ENCODE measurements at regions not wholly inside any gene's neighbourhood (a gene's known extent, or its start where the extent isn't known, plus 50 kb on each side); places are given as distances from the start of the nearest gene placed in this dataset.

GRCh38 chr17:45729294-45729907, 54.7 kb upstream of the CRHR1 start:
- H3K79me1 ChIP-seq (replicated peaks; ENCODE audit: low read length, poor library complexity, severe bottlenecking): no peaks in the 10 kb centered on the region
- no peak overlapping the region for H2BK15ac ChIP-seq (ENCODE audit: low read depth, poor library complexity, severe bottlenecking)
- no peak overlapping the region for H3K4ac ChIP-seq (ENCODE audit: low read depth in 1 of 2, low read length in 2 of 2)
- no peaks in the 10 kb centered on the region for H3K4me1 ChIP-seq (ENCODE audit: control insufficient read depth, insufficient read depth, low read depth, low read length)
- H2BK12ac ChIP-seq (ENCODE audit: low read length in 2 of 2): no peak overlapping the region
- H3K14ac ChIP-seq (ENCODE audit: low read length in 2 of 2): no peak overlapping the region
- no peak overlapping the region for H2BK120ac ChIP-seq (ENCODE audit: low read depth, low read length)
- H2BK5ac ChIP-seq (ENCODE audit: low read depth, low read length, poor library complexity, severe bottlenecking): no peak overlapping the region
- no peak overlapping the region for H3K9ac ChIP-seq (ENCODE audit: low read length)
- no peak overlapping the region for H4K8ac ChIP-seq (ENCODE audit: low read length)
- H2AK5ac ChIP-seq (ENCODE audit: low read length, severe bottlenecking): no peak overlapping the region
- H2AFZ ChIP-seq (ENCODE audit: low read depth, low read length): no peak overlapping the region
- peaks cover 20% of the 10 kb centered on the region for H3K9me3 ChIP-seq (ENCODE audit: control insufficient read depth, low read length)
- 48% methylated on average over 5 of the region's 5 CpGs for WGBS
- peaks cover 44 to 60% of the 10 kb centered on the region in 2 experiments for H3K27me3 ChIP-seq (ENCODE audit: control insufficient read depth in 1 of 2, insufficient read depth in 1 of 2, low read length in 2 of 2)
- H3K18ac ChIP-seq (ENCODE audit: low read depth in 1 of 2, low read length in 2 of 2): no peak overlapping the region
- H3K27ac ChIP-seq (ENCODE audit: low read length, poor library complexity, severe bottlenecking): no peak overlapping the region
- no peak for DNase-seq
- H3K4me2 ChIP-seq (ENCODE audit: low read length, poor library complexity, severe bottlenecking): no peak overlapping the region
- H4K91ac ChIP-seq (ENCODE audit: low read length): no peak overlapping the region
- no peak overlapping the region for H3K23ac ChIP-seq (ENCODE audit: low read length in 2 of 2)
- H3K4me3 ChIP-seq (ENCODE audit: insufficient read depth in 1 of 2, low read depth in 1 of 2, low read length in 2 of 2): no peak overlapping the region
- H3K36me3 ChIP-seq (ENCODE audit: control insufficient read depth in 1 of 2, insufficient read depth in 2 of 2, low read depth in 1 of 2, low read length in 2 of 2): no peaks in the 10 kb centered on the region

- no peak overlapping the region for H2BK15ac ChIP-seq (ENCODE audit: low read depth, poor library complexity, severe bottlenecking)
- no peaks in the 10 kb centered on the region for H3K36me3 ChIP-seq (ENCODE audit: control insufficient read depth in 1 of 2, insufficient read depth in 2 of 2, low read depth in 1 of 2, low read length in 2 of 2)
- no peaks in the 10 kb centered on the region for H3K4me1 ChIP-seq (ENCODE audit: control insufficient read depth, insufficient read depth, low read depth, low read length)
- WGBS: 64% methylated on average over 2 of the region's 2 CpGs
- no peak overlapping the region for H4K91ac ChIP-seq (ENCODE audit: low read length)
- no peak overlapping the region for H3K23ac ChIP-seq (ENCODE audit: low read length in 2 of 2)
- H3K14ac ChIP-seq (ENCODE audit: low read length in 2 of 2): no peak overlapping the region
- H2AK5ac ChIP-seq (ENCODE audit: low read length, severe bottlenecking): no peak overlapping the region
- no peak overlapping the region for H2AFZ ChIP-seq (ENCODE audit: low read depth, low read length)
- H3K4me2 ChIP-seq (ENCODE audit: low read length, poor library complexity, severe bottlenecking): no peak overlapping the region
- no peaks in the 10 kb centered on the region for H3K79me1 ChIP-seq (replicated peaks; ENCODE audit: low read length, poor library complexity, severe bottlenecking)
- H3K4ac ChIP-seq (ENCODE audit: low read depth in 1 of 2, low read length in 2 of 2): no peak overlapping the region
- no peak overlapping the region for H2BK5ac ChIP-seq (ENCODE audit: low read depth, low read length, poor library complexity, severe bottlenecking)
- H3K4me3 ChIP-seq (ENCODE audit: insufficient read depth in 1 of 2, low read depth in 1 of 2, low read length in 2 of 2): no peak overlapping the region
- peaks cover 23% of the 10 kb centered on the region for H3K9me3 ChIP-seq (ENCODE audit: control insufficient read depth, low read length)
- DNase-seq: no peak
- no peak overlapping the region for H3K9ac ChIP-seq (ENCODE audit: low read length)
- no peak overlapping the region for H4K8ac ChIP-seq (ENCODE audit: low read length)
- no peak overlapping the region for H2BK120ac ChIP-seq (ENCODE audit: low read depth, low read length)
- H3K27me3 ChIP-seq (ENCODE audit: control insufficient read depth in 1 of 2, insufficient read depth in 1 of 2, low read length in 2 of 2): peaks cover 44 to 54% of the 10 kb centered on the region in 2 experiments
- no peak overlapping the region for H2BK12ac ChIP-seq (ENCODE audit: low read length in 2 of 2)
- H3K18ac ChIP-seq (ENCODE audit: low read depth in 1 of 2, low read length in 2 of 2): no peak overlapping the region
- no peak overlapping the region for H3K27ac ChIP-seq (ENCODE audit: low read length, poor library complexity, severe bottlenecking)
Measured at GRCh38 chr17:45730192-45730591, 53.9 kb upstream of the CRHR1 start.

DNA sequence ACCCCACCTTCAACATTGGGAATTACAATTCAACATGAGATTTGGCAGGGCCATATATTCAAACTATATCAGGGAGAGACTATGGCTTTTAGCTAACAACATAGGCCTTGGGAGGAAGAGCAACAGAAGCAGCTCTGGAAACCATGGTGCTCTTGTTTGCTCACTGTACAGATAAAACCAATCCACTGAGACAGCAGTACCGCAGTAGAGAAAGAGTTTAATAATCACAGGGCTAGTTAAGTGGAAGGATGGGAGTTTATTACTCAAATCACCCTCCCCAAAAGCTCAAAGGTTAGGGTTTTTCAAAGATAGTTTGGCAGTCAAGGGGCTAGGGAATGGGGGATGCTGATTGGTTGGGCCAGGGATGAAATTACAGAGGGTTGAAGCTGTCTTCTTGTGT, 52.7 kb upstream of the CRHR1 start:
- no peak overlapping the region for H3K27ac ChIP-seq (ENCODE audit: low read length, poor library complexity, severe bottlenecking)
- no peak overlapping the region for H2BK12ac ChIP-seq (ENCODE audit: low read length in 2 of 2)
- no peak overlapping the region for H2BK5ac ChIP-seq (ENCODE audit: low read depth, low read length, poor library complexity, severe bottlenecking)
- no peak overlapping the region for H4K8ac ChIP-seq (ENCODE audit: low read length)
- WGBS: 100% methylated on average over 1 of the region's 1 CpG
- H3K14ac ChIP-seq (ENCODE audit: low read length in 2 of 2): no peak overlapping the region
- no peak overlapping the region for H2AK5ac ChIP-seq (ENCODE audit: low read length, severe bottlenecking)
- no peak overlapping the region for H3K4me2 ChIP-seq (ENCODE audit: low read length, poor library complexity, severe bottlenecking)
- no peak overlapping the region for H4K91ac ChIP-seq (ENCODE audit: low read length)
- H3K27me3 ChIP-seq (ENCODE audit: control insufficient read depth in 1 of 2, insufficient read depth in 1 of 2, low read length in 2 of 2): peaks cover 38 to 51% of the 10 kb centered on the region in 2 experiments
- H3K4me3 ChIP-seq (ENCODE audit: insufficient read depth in 1 of 2, low read depth in 1 of 2, low read length in 2 of 2): no peak overlapping the region
- no peak for DNase-seq
- no peak overlapping the region for H3K9ac ChIP-seq (ENCODE audit: low read length)
- peaks cover 23% of the 10 kb centered on the region for H3K9me3 ChIP-seq (ENCODE audit: control insufficient read depth, low read length)
- H3K36me3 ChIP-seq (ENCODE audit: control insufficient read depth in 1 of 2, insufficient read depth in 2 of 2, low read depth in 1 of 2, low read length in 2 of 2): no peaks in the 10 kb centered on the region
- H3K79me1 ChIP-seq (replicated peaks; ENCODE audit: low read length, poor library complexity, severe bottlenecking): no peaks in the 10 kb centered on the region
- H2AFZ ChIP-seq (ENCODE audit: low read depth, low read length): no peak overlapping the region
- H3K18ac ChIP-seq (ENCODE audit: low read depth in 1 of 2, low read length in 2 of 2): no peak overlapping the region
- no peak overlapping the region for H3K23ac ChIP-seq (ENCODE audit: low read length in 2 of 2)
- H2BK15ac ChIP-seq (ENCODE audit: low read depth, poor library complexity, severe bottlenecking): no peak overlapping the region
- H2BK120ac ChIP-seq (ENCODE audit: low read depth, low read length): no peak overlapping the region
- H3K4me1 ChIP-seq (ENCODE audit: control insufficient read depth, insufficient read depth, low read depth, low read length): no peaks in the 10 kb centered on the region
- no peak overlapping the region for H3K4ac ChIP-seq (ENCODE audit: low read depth in 1 of 2, low read length in 2 of 2)

DNA sequence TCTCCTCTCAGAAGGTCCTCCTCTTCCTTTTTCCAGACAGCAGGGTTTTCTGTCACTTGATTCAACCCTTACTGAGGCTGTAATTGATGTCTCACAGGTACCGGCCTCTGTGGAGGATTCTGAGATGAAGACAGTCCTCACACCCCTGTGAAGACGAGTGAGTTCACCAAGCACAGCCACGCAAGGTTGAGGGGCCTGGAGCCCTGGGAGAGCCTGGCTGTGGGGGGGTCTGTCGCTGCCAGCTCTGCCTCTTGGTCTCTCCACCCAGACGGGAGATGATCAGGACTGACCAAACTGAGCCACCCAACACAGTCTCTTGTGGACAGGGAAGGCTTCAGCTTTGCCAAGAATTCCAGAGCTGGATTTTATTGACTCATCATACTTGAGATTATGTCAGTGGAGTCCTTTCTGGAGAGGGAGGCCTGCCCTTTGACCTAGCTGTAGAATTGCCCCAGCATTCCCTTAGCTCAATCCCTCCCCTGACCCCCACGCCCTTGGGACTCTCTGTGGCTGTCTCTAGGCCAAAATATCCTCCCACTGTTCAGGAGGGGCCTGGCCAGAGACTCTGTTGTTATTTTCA, 51.1 kb upstream of the CRHR1 start:
- 68% methylated on average over 6 of the region's 6 CpGs for WGBS
- no peak overlapping the region for H3K27ac ChIP-seq (ENCODE audit: low read length, poor library complexity, severe bottlenecking)
- no peak overlapping the region for H3K4ac ChIP-seq (ENCODE audit: low read depth in 1 of 2, low read length in 2 of 2)
- H3K79me1 ChIP-seq (replicated peaks; ENCODE audit: low read length, poor library complexity, severe bottlenecking): no peaks in the 10 kb centered on the region
- no peak for DNase-seq
- H3K14ac ChIP-seq (ENCODE audit: low read length in 2 of 2): no peak overlapping the region
- peaks cover 23% of the 10 kb centered on the region for H3K9me3 ChIP-seq (ENCODE audit: control insufficient read depth, low read length)
- no peak overlapping the region for H2BK5ac ChIP-seq (ENCODE audit: low read depth, low read length, poor library complexity, severe bottlenecking)
- no peak overlapping the region for H2AK5ac ChIP-seq (ENCODE audit: low read length, severe bottlenecking)
- no peak overlapping the region for H3K4me3 ChIP-seq (ENCODE audit: insufficient read depth in 1 of 2, low read depth in 1 of 2, low read length in 2 of 2)
- H2AFZ ChIP-seq (ENCODE audit: low read depth, low read length): no peak overlapping the region
- H4K91ac ChIP-seq (ENCODE audit: low read length): no peak overlapping the region
- peaks cover 30 to 44% of the 10 kb centered on the region in 2 experiments for H3K27me3 ChIP-seq (ENCODE audit: control insufficient read depth in 1 of 2, insufficient read depth in 1 of 2, low read length in 2 of 2)
- H3K4me1 ChIP-seq (ENCODE audit: control insufficient read depth, insufficient read depth, low read depth, low read length): no peaks in the 10 kb centered on the region
- no peaks in the 10 kb centered on the region for H3K36me3 ChIP-seq (ENCODE audit: control insufficient read depth in 1 of 2, insufficient read depth in 2 of 2, low read depth in 1 of 2, low read length in 2 of 2)
- no peak overlapping the region for H2BK15ac ChIP-seq (ENCODE audit: low read depth, poor library complexity, severe bottlenecking)
- H4K8ac ChIP-seq (ENCODE audit: low read length): no peak overlapping the region
- H3K4me2 ChIP-seq (ENCODE audit: low read length, poor library complexity, severe bottlenecking): no peak overlapping the region
- no peak overlapping the region for H3K9ac ChIP-seq (ENCODE audit: low read length)
- no peak overlapping the region for H3K23ac ChIP-seq (ENCODE audit: low read length in 2 of 2)
- H2BK120ac ChIP-seq (ENCODE audit: low read depth, low read length): no peak overlapping the region
- H3K18ac ChIP-seq (ENCODE audit: low read depth in 1 of 2, low read length in 2 of 2): no peak overlapping the region
- H2BK12ac ChIP-seq (ENCODE audit: low read length in 2 of 2): no peak overlapping the region
